Hepatic stellate cell (primary cell): ENCODE measurements at regions not wholly inside any gene's neighbourhood (a gene's known extent, or its start where the extent isn't known, plus 50 kb on each side); places are given as distances from the start of the nearest gene placed in this dataset.
"Not testable (repeated sequence)": the region's sequence is repeated elsewhere in the genome, so short reads cannot be mapped to it uniquely, and the experiment has no call there.

Experiments
- DNase-seq: peaks from one replicate; pipeline ENCODE4 v3.0.0; 2011; ENCODE audit warnings: low spot score

DNA sequence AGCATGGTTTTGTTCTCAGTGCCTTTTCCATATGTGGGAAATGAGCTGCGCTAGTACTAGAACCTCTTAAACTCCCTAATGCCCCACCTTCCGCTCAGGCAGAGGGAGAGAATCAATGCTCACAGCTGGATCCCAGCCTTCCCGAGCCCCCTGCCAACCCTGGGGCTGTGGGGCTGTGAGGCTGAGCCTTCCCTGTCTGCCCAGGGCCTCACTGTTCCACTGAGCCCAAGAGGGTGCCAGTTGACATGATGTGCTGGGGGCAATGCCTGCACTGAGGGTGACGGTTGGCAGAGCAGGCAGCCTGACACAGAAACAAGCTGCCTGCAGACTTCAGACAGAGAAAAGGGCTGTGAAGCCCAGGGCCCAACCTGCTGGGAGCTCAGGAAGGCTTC is 602.4 kb upstream of the RAB6C start:
- no peak for DNase-seq

DNA sequence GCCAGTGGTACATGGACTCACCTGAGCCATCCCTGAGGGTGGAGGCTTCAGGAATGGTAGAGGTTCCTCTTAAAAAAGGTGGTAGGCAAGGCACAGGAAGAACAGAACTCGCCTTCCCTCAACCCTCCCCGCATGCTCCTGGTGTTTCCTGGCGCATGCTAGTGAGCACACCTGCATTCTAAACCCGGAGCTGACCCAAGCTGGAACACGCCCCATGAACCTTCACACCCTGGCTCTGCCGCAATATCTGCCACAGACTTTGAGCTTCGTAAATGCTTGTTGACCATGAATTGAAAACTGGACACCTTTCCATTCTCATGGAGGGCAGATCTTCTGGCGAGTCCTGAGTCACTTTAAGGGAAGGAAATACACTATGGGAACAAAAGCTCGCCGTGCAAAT is 601.3 kb upstream of the RAB6C start:
- no peak for DNase-seq

DNA sequence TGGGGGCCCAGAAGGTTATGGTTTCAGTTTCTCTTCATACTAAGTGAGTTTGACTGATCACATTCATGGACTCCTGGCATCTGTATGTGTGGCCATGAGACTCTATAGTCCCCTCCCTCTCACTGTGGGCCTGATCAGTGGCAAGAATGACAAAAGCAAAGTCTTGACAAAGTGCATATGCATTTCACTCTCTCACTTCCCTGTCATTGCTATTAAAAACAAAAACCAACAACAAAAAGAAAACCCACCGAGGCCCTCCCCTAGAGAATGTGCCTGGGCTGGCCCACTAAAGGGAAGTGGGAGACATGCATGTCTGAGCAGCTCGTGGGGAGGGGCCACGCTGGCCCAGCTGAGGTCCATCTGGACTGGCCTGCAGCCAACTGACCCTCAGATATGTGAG is 600.1 kb upstream of the RAB6C start:
- DNase-seq = no peak

DNA sequence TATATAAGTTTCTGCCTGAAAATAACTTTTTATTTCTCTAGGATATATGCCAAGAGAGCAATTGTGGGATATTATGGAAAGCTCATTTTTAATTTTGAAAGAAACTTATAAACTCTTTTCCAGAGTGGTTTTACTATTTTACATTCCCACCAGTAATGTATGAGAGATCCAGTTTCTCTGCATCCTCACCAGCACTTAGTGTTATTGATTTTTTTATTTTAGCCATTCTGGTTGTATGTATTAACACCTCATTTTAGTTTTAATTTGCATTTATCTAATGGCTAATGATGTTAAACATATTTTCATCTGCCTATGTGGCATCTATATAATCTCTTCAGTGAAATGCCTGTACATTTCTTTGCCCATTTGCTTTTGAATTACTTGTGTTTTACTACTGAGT is 597.7 kb upstream of the RAB6C start:
- no peak for DNase-seq

DNA sequence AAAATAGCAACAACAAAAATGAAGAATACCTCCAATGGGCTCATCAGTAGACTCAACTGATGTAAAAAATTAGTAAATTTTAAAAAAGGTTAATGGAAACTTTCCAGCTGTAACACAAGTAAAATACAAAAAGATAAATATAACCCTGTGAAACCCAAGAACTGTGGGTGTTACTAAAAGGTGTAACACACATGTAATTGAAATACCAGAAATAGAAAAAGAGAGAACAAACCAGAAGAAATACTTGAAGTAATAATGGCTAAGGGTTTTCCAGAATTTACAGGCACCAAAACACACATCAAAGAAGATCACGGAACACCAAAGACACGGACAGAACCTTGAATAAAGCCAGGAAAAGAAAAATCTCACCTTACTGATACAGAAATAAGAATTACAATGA is 590.6 kb upstream of the RAB6C start:
- no peak for DNase-seq

DNA sequence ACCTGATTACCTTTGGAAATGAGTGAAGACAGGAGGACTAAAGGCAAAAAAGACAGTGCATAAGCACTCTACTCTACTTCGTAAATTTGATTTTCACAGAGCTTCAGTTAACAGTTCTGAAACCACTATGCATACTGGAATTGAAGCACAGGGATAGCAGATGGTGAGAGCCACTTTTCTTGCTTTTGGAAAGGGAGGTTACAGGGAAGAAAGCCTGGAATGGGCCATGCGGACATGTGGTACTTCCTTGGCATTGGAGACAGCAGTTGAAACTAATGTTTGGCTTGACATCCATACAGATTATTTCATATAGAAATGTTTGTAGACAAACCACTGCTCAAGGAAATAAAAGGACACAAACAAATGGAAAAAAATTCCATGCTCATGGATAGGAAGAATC is 585.6 kb upstream of the RAB6C start:
- DNase-seq = no peak

DNA sequence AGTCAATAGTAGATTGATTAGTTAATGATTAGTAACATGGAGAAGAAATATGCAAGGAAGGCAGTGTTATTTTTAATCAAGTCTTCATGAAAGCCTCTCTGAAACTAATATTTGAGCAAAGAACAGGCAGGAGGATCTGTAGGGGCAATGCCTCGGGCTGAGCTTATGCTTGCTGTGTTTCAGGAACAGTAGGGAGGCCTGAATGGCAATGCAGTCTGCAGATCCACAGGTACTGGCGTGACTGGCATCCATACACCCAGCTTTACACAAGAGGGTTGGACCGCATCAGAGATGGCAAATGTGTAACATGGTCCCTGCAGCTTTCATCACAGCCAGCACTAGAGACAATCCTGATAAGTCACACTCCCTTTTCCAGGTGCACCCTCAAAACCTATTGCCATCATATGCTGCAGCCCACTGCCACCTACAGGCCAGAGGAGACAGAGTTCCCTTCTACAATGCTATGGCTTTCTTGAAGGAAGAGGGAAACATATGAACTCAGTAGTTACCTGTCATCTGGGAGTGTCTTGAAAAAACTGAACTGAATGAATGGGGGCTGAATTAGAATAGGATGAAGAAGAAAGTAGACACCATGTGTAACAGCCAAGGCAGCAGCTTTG is 582.4 kb upstream of the RAB6C start:
- DNase-seq = no peak

DNA sequence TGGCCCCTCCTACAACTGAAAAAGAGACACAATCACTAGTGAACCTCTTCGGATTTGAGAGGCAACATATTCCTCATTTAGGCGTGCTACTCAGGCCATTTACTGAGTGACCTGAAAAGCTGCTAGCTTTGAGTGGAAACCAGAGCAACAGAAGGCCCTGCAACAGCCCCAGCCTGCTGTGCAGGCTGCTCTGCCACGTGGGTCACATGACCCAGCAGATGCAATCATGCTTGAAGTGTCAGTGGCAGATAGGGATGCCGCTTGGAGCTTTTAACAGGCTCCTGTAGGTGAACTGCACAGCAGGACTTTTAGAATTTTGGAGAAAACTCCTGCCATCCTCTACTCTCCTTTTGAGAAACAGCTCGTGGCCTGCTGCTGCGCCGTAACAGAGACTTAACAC is 578.6 kb upstream of the RAB6C start:
- DNase-seq = no peak

DNA sequence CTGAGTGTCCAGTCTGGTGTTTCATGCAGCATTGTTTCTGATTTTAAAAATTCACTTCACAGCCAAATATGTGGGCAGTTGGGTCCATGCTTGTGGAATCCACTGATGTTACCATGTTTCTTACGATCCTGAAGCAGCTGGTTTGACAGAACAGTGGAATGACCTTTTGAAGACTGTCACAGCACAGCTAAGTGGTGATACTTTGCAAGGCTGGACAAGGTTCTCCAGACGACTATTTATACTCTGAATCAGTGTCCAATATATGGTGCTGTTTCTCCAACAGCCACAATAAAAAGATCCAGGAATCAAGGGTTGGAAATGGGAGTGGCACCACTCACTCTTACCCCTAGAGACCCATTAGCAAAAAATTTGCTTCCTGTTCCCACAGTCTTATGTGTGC is 577.4 kb upstream of the RAB6C start:
- DNase-seq = no peak

DNA sequence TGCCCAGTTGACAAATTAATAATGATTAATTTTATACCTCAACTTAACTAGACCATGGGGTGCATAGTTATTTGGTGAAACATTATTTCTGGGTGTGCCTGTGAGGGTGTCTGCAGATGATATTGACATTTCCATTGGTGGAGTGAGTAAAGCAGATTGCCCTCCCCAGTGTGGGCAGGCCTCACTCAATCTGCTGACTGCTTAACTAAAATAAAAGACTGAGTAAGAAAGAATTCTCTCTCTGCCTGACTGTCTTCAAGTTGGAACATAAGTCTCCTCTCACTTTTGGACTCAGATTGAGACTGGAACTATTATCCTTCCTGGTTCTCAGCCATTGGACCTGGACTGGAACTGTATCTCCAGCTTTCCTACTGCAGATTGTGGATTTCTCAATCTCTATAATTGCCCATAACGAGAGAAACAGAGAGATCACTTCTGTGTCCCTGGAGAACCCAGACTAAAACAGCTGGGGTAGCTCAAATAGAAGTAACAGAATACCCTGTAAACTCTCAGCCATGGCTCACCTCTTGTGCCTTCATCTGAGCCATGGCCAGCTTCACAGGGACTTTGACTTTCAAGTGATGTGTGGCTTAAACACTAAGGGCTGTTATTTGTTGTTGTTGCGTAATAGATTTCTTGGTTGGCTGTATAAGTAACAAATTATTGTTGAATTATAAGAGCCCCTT is 575.3 kb upstream of the RAB6C start:
- no peak for DNase-seq

DNA sequence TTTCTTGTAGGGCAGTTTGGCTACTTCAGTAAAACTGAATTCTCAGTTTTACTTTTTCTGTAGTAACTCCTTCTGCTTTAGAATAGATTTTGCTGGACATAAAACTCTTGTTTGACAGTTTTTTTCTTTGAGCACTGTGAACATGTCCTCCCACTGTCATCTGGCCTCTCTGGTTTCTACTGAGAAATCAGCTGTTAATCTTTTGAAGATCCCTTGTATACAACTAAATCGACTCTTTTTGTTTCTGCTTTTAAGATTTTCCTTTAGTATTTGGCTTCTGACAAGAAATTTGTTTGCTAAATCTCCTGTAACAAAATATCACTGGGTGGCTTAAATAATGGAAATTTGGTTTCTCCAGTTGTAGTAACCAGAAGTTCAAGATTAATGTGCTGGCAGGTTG is 570.9 kb upstream of the RAB6C start:
- no peak for DNase-seq

DNA sequence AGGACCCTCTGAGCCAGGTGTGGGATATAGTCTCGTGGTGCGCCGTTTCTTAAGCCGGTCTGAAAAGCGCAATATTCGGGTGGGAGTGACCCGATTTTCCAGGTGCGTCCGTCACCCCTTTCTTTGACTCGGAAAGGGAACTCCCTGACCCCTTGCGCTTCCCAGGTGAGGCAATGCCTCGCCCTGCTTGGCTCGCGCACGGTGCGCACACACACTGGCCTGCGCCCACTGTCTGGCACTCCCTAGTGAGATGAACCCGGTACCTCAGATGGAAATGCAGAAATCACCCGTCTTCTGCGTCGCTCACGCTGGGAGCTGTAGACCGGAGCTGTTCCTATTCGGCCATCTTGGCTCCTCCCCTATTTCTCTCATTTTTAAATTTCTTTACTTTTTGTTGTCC is 562.4 kb upstream of the RAB6C start:
- not testable (repeated sequence) for DNase-seq

DNA sequence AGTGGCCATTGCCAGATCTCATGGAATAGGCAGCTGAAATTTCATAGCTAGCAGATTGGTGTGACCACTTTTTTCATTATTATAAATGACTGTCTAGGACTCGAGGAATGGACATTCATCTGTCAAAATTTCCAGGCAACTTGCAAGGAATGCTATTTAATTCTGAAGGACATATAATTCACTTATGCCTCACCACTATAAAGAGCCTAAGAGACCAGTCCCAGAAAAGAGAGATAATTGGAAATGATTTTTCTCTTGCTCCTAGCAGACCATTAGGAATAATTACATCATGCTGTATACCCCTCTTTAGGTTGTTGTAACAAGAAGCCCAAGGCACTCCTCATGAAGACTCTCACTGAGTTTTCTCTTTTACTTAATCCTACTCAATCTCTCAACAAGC is 557.4 kb upstream of the RAB6C start:
- DNase-seq = no peak

DNA sequence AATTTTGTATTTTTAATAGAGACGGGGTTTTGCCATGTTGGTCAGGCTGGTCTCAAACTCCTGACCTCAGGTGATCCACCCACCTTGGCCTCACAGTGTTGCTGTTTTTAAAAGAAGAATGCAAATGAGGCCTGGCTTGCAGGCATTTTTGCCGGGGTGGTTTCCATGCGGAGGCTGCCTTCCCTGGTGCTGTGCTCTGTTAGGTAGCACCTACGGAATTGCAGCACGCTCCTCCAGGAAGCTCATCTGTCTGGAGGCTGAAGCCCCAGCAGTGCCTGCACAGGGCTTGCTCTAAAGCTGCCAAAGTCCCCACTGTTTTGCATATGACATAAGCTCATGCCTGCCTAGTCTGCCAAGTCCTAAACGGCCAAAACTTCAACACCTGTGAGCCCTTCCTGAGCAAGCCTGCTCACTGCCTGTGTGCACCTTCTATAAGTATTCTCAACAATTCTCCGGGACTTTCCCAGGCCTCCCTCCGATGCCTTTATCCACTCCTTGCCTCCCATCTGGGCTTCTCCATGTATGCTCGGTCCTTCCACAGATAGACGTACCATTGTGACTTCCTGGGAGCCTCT is 551.3 kb upstream of the RAB6C start:
- no peak for DNase-seq

DNA sequence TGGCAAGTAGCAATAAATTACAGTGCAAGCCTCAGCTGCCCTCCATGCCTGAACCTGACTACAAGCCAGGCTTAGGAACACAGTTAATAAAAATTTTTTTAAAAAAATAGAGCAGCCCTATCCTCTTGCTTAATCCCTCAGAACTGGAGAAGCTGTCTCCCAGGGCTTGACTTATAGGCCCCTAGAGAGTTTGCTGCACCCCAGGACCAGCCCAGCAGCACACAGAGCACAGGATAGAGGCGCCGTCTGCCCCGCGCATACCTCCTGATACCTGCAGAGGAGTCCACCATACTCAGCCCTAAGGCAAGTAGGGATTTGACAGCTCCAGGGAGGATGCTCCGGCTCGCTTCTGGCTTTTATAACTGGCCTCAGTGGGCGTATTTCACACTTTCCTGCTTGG is 548.6 kb upstream of the RAB6C start:
- DNase-seq = no peak

DNA sequence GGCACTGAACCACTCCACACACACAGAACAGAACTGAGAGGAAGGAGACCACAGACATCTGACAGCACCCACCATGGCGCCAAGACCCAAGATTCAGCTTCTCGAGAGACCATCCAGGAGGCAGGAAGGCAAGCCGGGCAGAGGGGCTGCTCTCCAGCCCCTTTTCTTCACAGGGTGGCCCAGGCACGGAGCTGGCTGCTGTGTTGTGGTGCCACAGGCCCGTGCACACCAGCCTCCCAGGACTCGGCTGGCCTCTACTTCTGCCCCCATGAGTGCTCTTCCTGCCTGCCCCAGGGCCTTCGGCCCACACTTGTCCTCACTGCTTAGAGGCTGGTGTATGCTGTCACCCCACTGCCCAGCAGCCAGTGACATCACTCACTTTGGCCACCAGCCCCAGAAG is 547.6 kb upstream of the RAB6C start:
- DNase-seq = no peak

DNA sequence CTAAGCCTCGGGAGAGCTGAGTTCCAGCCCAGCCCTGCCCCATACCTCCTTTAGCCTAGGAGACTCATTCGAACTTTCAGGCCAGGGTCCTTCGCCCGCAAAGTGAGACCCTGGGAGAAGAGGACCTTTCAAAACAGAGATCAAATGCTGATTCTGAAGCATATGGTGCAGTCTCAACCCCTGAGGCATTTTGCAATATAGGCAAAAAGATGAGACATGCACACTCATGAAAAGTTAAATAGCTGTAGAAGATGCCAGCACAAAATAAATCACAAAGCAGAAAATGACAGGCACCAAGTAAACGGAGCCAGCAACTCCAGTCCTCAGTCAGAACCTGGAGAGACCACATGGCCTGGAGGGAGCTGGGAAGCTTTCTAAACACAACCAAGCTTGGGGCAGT is 542.7 kb upstream of the RAB6C start:
- DNase-seq = no peak

DNA sequence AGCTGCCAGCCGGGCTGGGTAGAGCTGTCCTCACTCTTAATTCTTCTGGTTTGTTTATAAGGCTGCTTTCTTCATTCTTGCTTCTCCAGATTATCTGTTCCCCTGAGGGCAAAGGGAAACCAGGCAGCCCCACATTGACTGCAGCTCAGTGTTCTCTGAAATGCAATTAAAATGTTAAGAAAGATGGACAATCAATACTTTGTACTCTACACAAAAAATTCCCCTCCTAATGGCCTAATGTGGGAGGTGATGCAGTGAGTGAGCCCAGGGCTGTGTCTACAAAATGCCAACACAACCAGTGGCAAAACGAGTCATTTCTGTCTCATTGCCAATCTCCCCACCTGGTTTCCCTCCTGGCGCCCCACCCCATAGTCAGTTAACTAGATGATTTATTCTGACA is 541.7 kb upstream of the RAB6C start:
- DNase-seq = no peak

DNA sequence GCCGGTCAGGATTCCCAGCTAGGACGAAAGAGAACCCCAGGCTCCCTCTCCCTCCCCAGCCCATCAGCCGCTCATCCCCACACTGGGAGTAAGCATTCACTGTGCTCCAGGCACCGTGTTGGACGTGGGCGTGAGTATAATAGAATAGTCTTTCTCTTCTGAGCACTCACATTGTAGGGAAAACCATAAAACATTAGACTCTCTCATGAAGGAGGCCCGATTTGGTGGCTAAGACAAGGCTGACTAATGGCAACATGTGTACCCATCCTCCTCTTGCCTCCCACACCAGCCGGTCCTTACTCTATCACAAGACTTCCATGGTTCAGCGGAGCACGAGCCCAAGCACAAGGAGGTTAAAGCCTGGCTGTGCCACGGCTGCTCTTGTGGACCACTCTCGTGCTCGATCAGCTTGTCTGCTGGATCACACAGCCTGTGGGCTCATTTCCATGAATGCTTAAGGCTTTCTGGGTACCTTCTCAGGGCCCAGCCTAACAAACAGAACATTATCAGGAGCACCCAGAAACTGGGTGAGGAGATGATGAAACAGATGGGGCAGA is 540.9 kb upstream of the RAB6C start:
- no peak for DNase-seq

DNA sequence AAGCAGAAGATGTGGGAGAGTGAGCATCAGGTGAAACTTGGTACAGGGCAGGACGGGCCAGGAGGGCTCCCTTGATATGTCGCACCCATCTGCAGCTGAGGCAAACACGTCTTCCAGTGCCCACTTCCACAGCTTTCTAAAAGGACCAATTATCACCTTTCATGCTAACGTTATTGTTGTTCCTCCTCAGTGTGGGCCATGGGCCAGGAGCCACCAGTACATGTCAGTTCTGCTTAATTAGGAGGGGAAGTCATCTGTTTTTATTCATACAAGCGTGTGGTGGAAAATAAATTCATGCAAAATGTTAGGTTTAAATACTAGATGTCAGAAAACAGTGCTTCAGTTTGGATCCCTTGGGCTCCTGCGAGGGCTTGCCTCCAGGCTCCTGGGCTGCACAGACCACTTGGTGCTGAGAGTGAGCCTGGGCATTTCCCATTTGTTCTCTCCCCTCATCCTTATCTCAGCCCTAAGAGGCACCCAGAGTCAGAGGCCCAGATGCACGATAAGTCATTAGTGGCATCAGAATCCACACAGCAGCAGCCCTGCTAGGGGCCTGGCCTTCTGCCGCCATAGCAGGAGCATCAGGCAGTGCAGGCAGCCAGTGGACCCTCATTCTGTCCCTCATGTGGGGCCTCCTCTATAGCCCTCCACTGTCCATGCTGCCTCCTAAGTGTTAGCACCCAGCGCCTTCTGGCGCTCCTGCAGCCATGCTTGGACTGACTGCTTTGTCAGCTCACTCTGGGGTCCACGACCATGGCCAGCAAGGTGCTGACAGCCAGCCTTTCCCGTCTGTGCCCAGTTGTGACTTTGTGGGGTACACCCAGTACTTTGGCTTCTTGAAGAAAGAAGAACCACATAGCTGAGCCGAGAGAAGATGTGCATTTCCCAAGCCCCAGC is 539.8 kb upstream of the RAB6C start:
- DNase-seq = no peak

DNA sequence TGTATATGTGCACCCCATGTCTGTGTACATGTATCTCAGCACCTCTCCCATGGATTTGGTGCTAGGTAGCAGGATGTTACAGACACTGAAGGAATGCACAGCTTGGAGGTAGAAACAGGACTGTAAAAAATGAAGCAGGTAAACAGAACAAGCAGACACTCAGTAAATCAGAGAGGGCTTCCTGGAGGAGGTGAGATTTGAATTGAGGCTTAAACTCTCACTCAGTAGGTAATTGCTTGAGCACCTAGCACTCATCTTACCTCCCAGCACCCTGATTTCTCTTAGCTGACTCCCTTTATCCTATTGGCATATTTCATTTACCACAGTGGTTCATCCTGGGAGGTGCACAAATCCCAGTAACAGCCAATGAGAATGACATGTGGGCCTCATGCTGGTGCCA is 537.9 kb upstream of the RAB6C start:
- no peak for DNase-seq

DNA sequence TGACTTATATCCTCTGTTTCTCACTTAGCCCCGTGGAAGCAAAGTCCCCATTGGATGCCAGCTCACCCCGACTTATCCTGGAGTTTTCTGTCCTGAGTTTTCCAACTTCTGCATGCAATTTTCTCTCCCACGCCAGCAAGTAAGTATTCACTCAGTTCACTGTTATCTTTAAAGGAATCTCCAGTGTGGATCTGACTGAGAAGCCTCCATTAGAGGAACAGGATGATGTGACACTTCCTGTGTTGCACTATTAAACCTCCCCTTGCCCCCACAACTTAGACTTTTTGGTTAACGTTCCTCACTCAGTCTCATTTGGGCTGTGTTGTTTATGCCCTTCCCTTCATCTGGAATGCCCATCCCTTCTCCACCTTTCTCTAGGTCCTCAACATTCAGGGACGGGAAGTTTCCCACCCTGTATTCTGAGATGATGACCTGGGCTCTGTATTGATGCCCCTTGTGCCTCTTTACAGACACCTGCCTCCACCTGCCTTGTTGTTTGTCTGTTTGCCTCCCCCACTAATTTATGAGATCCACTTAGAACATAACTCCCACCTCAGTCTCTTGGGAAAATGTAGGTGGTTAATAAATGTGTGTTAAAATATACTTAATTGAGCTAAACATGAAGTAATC is 536.1 kb upstream of the RAB6C start:
- no peak for DNase-seq
